ENCODE measurements at regions not wholly inside any gene's neighbourhood (a gene's known extent, or its start where the extent isn't known, plus 50 kb on each side); places are given as distances from the start of the nearest gene placed in this dataset.

GRCh38 chr3:132867526-132867925, 145.3 kb upstream of the NPHP3 start:
- H4K20me1 ChIP-seq (ENCODE audit: low read length), result no peaks in the 10 kb centered on the region
- no peaks in the 10 kb centered on the region for H3K36me3 ChIP-seq (ENCODE audit: low read depth, low read length)
- H3K4me1 ChIP-seq (ENCODE audit: insufficient read depth, low read length), result no peaks in the 10 kb centered on the region
- DNase-seq (no peak), ATAC-seq (no peak)
- no peak overlapping the region for H3K9ac ChIP-seq (ENCODE audit: low read length)
- H3K4me2 ChIP-seq (ENCODE audit: low read length), result no peak overlapping the region
- no peak overlapping the region for H2AFZ ChIP-seq (ENCODE audit: low read length)
- no peaks in the 10 kb centered on the region for H3K9me3 ChIP-seq (ENCODE audit: low read length)
- no peaks in the 10 kb centered on the region for H3F3A ChIP-seq (ENCODE audit: low read length, unreplicated experiment)
- POLR2A ChIA-PET (ENCODE audit: unreplicated experiment), result no interaction called here
- H3K27me3 ChIP-seq (ENCODE audit: low read length), result no peaks in the 10 kb centered on the region
- H3K79me2 ChIP-seq (ENCODE audit: low read length), result no peaks in the 10 kb centered on the region
- no peak overlapping the region for H3K27ac ChIP-seq (ENCODE audit: low read length)
- intact Hi-C loops (cut with micrococcal nuclease), result no loop called here
- H3K4me3 ChIP-seq (ENCODE audit: low read length), result no peak overlapping the region
- H3K9me2 ChIP-seq (replicated peaks; ENCODE audit: low read length), result no peaks in the 10 kb centered on the region
- CTCF ChIA-PET, result no interaction called here
- TF ChIP-seq EZH2 (IDR thresholded peaks at IDR 0.05; ENCODE audit: low read length, unreplicated experiment) (no peak), EZH2phosphoT487 (IDR thresholded peaks at IDR 0.05; ENCODE audit: borderline replicate concordance, low read length) (no peak)
- TF ChIP-seq, protein P1, sequence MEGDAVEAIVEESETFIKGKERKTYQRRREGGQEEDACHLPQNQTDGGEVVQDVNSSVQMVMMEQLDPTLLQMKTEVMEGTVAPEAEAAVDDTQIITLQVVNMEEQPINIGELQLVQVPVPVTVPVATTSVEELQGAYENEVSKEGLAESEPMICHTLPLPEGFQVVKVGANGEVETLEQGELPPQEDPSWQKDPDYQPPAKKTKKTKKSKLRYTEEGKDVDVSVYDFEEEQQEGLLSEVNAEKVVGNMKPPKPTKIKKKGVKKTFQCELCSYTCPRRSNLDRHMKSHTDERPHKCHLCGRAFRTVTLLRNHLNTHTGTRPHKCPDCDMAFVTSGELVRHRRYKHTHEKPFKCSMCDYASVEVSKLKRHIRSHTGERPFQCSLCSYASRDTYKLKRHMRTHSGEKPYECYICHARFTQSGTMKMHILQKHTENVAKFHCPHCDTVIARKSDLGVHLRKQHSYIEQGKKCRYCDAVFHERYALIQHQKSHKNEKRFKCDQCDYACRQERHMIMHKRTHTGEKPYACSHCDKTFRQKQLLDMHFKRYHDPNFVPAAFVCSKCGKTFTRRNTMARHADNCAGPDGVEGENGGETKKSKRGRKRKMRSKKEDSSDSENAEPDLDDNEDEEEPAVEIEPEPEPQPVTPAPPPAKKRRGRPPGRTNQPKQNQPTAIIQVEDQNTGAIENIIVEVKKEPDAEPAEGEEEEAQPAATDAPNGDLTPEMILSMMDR (conservative IDR thresholded peaks at IDR 0.05; ENCODE audit: low read depth, low read length), result no peak
- BruUV-seq (replicated peaks), result no TSS peak

- Histone ChIP-seq H3F3A (ENCODE audit: low read length, unreplicated experiment) (no peaks in the 10 kb centered on the region), H2AFZ (ENCODE audit: low read length) (no peak overlapping the region), H3K27ac (ENCODE audit: low read length) (no peak overlapping the region), H3K4me3 (ENCODE audit: low read length) (no peak overlapping the region), H3K36me3 (ENCODE audit: low read depth, low read length) (no peaks in the 10 kb centered on the region), H3K4me2 (ENCODE audit: low read length) (no peak overlapping the region), H3K9ac (ENCODE audit: low read length) (no peak overlapping the region), H3K9me3 (ENCODE audit: low read length) (no peaks in the 10 kb centered on the region), H3K27me3 (ENCODE audit: low read length) (no peaks in the 10 kb centered on the region), H4K20me1 (ENCODE audit: low read length) (no peaks in the 10 kb centered on the region), H3K9me2 (replicated peaks; ENCODE audit: low read length) (no peaks in the 10 kb centered on the region), H3K79me2 (ENCODE audit: low read length) (no peaks in the 10 kb centered on the region), H3K4me1 (ENCODE audit: insufficient read depth, low read length) (no peaks in the 10 kb centered on the region)
- ATAC-seq, result no peak
- TF ChIP-seq, protein P1 (conservative IDR thresholded peaks at IDR 0.05; ENCODE audit: low read depth, low read length), result no peak
- no peak for TF ChIP-seq EZH2phosphoT487 (IDR thresholded peaks at IDR 0.05; ENCODE audit: borderline replicate concordance, low read length)
- TF ChIP-seq EZH2 (IDR thresholded peaks at IDR 0.05; ENCODE audit: low read length, unreplicated experiment), result no peak
- ChIA-PET POLR2A (ENCODE audit: unreplicated experiment) (no interaction called here), CTCF (no interaction called here)
- no TSS peak for BruUV-seq (replicated peaks)
- DNase-seq, result no peak
- intact Hi-C loops (cut with micrococcal nuclease), result no loop called here
Observed at GRCh38 chr3:132857317-132857716, 135.1 kb upstream of the NPHP3 start.

GRCh38 chr3:132854856-132855535, 132.8 kb upstream of the NPHP3 start:
- CTCF ChIA-PET, result no interaction called here
- Histone ChIP-seq H3K4me2 (ENCODE audit: low read length) (no peak overlapping the region), H4K20me1 (ENCODE audit: low read length) (no peaks in the 10 kb centered on the region), H3K9ac (ENCODE audit: low read length) (no peak overlapping the region), H3K36me3 (ENCODE audit: low read depth, low read length) (no peaks in the 10 kb centered on the region), H3K9me3 (ENCODE audit: low read length) (no peaks in the 10 kb centered on the region), H3K27ac (ENCODE audit: low read length) (no peak overlapping the region), H3K79me2 (ENCODE audit: low read length) (no peaks in the 10 kb centered on the region), H3K9me2 (replicated peaks; ENCODE audit: low read length) (no peaks in the 10 kb centered on the region), H3K4me1 (ENCODE audit: insufficient read depth, low read length) (no peaks in the 10 kb centered on the region), H3F3A (ENCODE audit: low read length, unreplicated experiment) (no peaks in the 10 kb centered on the region), H2AFZ (ENCODE audit: low read length) (no peak overlapping the region), H3K27me3 (ENCODE audit: low read length) (no peaks in the 10 kb centered on the region), H3K4me3 (ENCODE audit: low read length) (no peak overlapping the region)
- TF ChIP-seq EZH2phosphoT487 (IDR thresholded peaks at IDR 0.05; ENCODE audit: borderline replicate concordance, low read length) (no peak), EZH2 (IDR thresholded peaks at IDR 0.05; ENCODE audit: low read length, unreplicated experiment) (no peak)
- TF ChIP-seq, protein P1 (conservative IDR thresholded peaks at IDR 0.05; ENCODE audit: low read depth, low read length), result no peak
- no peak for ATAC-seq
- no peak for DNase-seq
- BruUV-seq (replicated peaks), result no TSS peak
- POLR2A ChIA-PET (ENCODE audit: unreplicated experiment), result no interaction called here
- intact Hi-C loops (cut with micrococcal nuclease), result no loop called here
